Suppressor macrophage (primary cell): ENCODE measurements at regions not wholly inside any gene's neighbourhood (a gene's known extent, or its start where the extent isn't known, plus 50 kb on each side); places are given as distances from the start of the nearest gene placed in this dataset.
"Not testable (repeated sequence)": the region's sequence is repeated elsewhere in the genome, so short reads cannot be mapped to it uniquely, and the experiment has no call there.

Source experiments
- DNase-seq, 4 experiments: peaks; one replicate each; pipeline ENCODE4 v3.0.0-alpha.2; 2020 to 2022

- DNase-seq: no peak
These were observed 55.5 kb downstream of the PRR15 start for GRCh38 chr7:29619111-29619510.

DNA sequence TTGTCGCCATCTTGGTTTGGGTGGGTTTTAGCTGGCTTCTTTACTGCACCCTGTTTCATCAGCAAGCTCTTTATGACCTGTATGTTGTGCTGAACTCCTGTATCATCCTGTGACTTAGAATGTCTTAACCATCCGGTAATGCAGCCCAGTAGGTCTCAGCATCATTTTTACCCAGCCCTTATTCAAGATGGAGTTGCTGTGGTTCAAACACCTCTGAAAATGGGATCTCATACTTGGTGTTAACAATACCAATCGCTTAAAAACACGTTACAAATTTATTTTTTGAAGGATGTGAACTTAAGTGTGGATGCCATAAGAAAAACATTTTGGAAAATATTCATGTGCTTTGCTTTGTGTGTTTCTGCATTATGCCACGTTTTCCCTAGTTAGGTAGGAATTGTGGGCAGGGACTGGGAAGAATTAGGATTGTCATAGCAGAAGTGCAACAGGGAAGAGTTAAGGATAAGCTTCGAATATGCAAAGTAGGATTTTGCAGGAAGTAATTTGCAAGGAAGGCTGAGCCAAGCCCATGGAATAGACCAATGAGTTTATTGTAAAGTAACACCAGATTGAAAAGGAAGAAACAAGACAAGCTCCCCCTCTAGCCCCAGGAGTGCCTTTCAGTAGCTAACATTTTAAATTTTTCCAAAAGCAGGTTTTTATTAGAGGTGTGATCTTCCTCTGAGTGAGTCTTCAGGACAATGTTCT, 56.4 kb downstream of the PRR15 start:
- DNase-seq: no peak

- no peak for DNase-seq
These were observed 56.9 kb downstream of the PRR15 start for GRCh38 chr7:29620556-29620930.

DNA sequence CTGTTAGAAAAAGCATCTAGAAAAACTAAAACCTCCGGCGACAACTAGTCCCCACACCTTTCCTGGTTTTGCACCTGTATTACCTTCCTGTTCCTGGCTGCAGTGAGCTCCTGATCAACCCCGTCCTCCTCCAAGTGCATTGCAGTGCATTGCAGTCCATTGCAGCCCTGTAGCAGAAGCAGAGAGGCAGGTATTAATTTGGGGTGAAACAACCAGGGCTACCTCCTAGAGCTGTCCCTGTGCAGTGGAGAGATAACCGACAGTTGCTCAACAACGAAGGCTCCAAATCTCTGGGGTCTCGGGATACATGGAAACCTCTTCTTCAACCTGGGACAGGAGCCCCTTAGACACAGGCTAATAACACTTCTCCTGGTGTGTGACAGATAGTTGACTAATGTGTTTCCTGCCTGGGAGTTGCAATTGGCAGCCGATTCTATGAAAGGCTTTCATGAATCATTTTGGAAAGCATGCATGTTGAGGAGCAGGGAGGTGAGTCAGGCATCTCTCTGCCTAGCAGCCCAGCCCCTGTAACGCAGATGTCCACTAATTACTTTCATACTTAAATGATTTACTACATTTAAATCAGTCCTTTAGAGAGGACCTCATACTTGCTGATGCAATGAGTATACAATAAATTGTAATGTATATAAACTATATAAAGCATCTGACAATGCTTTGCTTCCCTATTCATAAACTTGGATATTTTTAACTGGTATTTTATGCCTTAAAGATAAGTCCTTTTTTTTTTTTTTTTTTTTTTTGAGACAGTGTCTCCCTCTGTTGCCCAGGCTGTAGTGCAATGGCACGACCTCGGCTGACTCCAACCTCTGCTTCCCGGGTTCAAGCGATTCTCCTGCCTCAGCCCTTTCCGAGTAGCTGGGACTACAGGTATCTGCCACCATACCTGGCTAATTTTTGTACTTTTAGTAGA, 59.0 kb downstream of the PRR15 start:
- DNase-seq: no peak

DNA sequence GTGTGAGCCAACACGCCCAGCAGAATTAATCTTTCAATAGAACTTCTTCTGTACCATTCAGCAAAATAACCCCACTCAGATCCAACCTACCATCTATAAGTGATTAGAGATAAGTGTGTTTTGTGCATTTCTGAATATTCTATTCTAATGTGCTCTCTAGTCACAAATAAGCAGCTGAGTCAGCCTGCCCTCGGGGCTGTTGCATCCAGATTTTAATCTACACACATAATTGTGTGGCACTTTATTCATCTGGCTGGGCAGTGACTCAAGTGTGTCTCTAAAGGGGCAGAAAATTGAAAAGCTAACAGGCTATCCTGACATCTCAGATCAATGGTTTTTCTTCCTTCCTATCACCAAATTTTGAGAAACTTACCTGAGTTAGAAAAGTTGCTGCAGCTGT, 60.3 kb downstream of the PRR15 start:
- DNase-seq: no peak

- no peak for DNase-seq
These were observed 63.1 kb downstream of the PRR15 start for GRCh38 chr7:29626730-29627129.

DNA sequence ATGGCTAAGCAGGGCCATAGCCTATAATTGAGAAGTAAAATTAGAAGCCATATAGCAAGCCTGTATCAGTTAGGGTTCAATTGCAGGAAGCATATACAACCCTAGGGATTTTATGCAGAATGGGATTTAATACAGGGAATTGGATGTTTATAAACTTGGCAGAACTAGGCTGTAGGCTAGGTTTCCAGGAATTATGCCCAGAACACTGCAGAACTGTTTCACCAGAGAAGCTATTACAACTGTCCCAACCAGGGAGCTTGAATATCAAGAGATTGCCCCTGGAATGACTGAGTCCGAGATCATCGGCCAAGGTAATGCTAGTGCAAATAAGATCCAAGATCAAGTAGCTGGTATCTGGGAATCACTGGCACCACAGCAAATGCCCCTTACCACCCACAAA, 64.0 kb downstream of the PRR15 start:
- no peak for DNase-seq

DNA sequence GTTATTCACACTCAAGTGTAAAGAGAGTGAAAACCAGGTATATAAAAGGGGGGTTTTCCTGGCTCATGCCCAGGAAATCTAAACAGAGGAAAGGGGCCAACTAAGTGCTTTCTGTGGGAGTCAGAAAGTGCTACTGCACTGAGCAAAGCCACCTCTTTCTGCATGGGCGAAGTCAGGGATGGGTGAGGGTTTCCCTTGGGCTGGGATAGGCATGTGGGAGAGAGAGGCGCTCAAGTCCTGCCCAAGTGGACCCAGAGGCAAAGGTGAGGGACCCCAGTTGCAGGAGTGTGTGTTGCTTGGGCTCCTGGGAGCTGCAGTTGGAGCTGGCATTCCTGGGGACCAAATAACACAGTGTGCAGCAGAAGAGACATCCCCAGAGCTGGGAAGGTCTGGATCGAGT, 65.9 kb downstream of the PRR15 start:
- DNase-seq: no peak

- peak; percentile 36 to 64 (median 54) for DNase-seq
These were observed 71.7 kb downstream of the PRR15 start for GRCh38 chr7:29635067-29636008.

DNA sequence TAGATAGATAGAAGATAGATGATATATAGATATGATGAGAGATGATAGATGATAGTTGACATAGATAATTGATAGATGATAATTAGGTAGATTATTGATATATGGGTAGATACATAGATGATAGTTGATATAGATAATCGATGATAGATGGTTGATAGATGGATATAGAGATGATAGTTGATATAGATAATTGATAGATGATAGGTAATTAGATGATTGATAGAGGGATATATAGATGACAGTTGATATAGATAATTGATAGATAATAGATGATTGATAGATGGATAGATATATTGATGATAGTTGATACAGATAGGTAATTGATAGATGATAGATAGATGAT, 72.3 kb downstream of the PRR15 start:
- no peak for DNase-seq

- DNase-seq: no peak
These were observed 73.7 kb downstream of the PRR15 start for GRCh38 chr7:29637374-29637773.

DNA sequence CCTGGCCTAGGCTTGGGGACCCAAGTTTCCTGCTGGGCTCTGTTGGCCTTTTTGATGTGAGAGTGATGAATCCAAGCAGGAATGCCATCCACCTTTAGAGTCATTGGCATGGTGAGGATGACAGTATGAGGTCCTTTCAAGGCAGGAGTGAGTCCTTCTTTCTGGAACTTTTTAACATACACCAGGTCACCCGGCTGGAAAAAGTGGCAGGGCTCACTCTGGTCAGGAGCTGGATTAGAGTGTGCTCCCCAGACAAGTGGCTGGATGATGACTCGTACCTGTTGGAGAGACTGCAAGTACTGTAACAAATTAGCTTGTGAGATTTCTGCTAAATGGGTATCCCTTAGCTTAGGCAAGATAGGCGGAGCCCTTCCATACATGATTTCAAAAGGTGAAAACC, 75.2 kb downstream of the PRR15 start:
- DNase-seq: not testable (repeated sequence)

DNA sequence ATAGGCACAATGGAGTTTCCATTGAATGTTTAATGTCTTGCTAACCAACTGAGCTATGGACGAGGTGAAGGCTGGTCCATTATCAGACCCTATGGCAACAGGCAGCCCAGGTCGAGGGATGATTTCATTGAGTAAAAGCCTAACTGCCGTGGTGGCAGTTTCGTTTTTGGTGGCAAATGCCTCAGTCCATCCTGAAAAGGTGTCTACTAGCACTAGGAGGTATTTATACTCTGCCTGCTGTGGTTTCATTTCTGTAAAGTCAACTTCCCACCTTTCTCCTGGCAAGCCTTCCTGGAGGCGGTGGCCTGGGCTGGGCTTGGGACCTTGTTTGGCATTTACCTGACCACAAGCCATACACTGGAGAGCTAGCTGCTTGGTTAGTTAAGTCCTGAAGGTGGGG, 75.8 kb downstream of the PRR15 start:
- DNase-seq: no peak

GRCh38 chr7:29639886-29640595, 76.4 kb downstream of the PRR15 start:
- no peak for DNase-seq

- no peak for DNase-seq
These were observed 78.0 kb downstream of the PRR15 start for GRCh38 chr7:29641651-29642050.

- DNase-seq: no peak
These were observed 79.0 kb downstream of the PRR15 start for GRCh38 chr7:29642494-29643155.

- DNase-seq: not testable (repeated sequence)
These were observed 82.5 kb downstream of the PRR15 start for GRCh38 chr7:29646116-29646515.

- DNase-seq: no peak
These were observed 83.5 kb downstream of the PRR15 start for GRCh38 chr7:29647020-29647654.

GRCh38 chr7:29647691-29648210, 84.1 kb downstream of the PRR15 start:
- not testable (repeated sequence) for DNase-seq

DNA sequence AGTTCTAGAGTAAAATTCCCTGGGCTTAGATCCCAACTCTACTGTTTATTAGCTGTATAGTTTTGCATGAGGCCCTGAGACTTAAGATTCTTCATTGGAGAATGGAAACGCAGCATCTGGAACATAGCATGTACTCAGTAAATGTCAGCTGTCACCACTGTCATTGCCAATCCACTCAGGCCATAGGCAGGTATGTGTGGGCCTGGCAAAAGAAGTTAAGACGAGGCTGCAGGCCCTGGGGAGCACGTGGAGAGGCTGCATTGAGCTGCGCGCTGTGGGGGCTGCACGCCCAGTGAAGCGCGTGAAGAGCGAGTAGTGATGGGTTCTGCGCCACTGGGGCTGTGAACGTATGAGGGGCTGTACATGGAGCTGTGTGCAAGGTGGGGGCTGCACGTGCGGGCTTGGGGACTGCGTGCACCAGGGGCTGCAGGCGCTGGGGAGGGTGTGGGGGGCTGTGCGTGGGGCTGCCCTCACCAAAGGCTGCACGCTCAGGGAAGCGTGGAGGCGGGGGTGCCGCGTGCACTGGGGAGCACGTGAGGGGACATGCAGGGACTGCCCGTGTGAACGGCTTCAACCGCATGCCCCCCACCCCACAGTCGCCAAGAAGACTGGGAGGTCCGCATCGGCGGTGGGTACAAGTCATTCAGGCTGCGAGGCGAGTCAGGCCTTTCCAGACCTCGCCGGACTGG, 85.5 kb downstream of the PRR15 start:
- no peak for DNase-seq
